Fibroblast of the aortic adventitia (primary cell): ENCODE measurements at regions not wholly inside any gene's neighbourhood (a gene's known extent, or its start where the extent isn't known, plus 50 kb on each side); places are given as distances from the start of the nearest gene placed in this dataset.

ENCODE experiments used
- DNase-seq: peaks from one replicate; pipeline ENCODE4 v3.0.0-alpha.2; 2010; ENCODE audit warnings: low read depth
- H3K4me3 ChIP-seq: 2 replicates; pipeline ENCODE4 v1.5.1; 2011; ENCODE audit warnings: low read depth, mild to moderate bottlenecking, control low read depth, low read length, moderate library complexity
- CTCF ChIP-seq: IDR thresholded peaks from 2 replicates; pipeline ENCODE4 v1.5.1; 2011; ENCODE audit warnings: mild to moderate bottlenecking, low read length, control low read depth, inconsistent platforms; ENCODE audit not compliant: insufficient read depth

- H3K4me3 ChIP-seq = no peak overlapping the region
- no peak for DNase-seq
- TF ChIP-seq CTCF = no peak
Measured at GRCh38 chr11:32161293-32161692, 70.4 kb downstream of the RCN1 start.

- H3K4me3 ChIP-seq = no peak overlapping the region
- no peak for TF ChIP-seq CTCF
Measured at GRCh38 chr11:32162351-32162750, 71.5 kb downstream of the RCN1 start.

DNA sequence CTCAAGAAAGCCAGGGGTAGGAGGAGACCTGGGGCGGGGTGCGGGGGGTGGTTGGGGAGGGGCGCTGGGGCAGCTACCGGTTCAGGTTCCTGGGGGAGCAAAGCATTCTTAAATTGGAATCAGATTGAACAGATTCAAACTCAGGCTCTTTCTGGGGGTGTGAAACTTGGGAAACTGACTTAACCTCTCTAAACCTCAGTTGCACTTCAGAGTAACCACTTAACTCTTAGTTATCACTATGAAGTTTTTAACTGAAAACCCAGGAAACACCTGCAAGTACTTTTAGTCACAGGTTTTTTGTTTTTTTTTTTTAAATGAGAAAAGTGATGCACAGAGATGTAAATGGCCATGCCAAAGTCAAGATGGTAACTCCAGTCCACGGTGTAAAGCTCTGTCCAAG lies 72.0 kb downstream of the RCN1 start:
- no peak for DNase-seq
- no peak for TF ChIP-seq CTCF
- H3K4me3 ChIP-seq = no peak overlapping the region

More at GRCh38 chr11:32162351-32162750, 71.5 kb downstream of the RCN1 start:
- no peak for DNase-seq

GRCh38 chr11:32163557-32163956 lies 72.7 kb downstream of the RCN1 start:
- H3K4me3 ChIP-seq = no peak overlapping the region
- DNase-seq = no peak
- TF ChIP-seq CTCF = no peak

DNA sequence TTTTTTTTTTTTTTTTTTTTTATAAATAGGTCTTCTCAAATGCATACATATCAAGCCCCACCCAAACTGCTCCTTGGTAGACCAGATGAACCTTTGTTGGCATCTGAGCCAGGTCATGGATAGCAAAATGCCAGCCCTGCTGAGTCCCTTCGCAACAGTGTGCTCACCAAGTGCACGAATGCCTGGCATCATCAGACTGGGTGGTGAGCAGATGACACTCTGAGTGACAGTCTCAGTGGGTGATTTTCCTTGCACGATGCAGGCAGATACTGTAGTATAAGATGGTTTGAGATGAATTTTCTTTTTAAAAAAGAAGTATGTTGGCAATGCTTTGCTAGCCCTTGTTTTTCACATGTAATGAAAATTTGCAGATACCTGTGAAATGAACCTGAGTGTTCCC lies 74.0 kb downstream of the RCN1 start:
- H3K4me3 ChIP-seq = no peak overlapping the region
- no peak for DNase-seq
- TF ChIP-seq CTCF = no peak

DNA sequence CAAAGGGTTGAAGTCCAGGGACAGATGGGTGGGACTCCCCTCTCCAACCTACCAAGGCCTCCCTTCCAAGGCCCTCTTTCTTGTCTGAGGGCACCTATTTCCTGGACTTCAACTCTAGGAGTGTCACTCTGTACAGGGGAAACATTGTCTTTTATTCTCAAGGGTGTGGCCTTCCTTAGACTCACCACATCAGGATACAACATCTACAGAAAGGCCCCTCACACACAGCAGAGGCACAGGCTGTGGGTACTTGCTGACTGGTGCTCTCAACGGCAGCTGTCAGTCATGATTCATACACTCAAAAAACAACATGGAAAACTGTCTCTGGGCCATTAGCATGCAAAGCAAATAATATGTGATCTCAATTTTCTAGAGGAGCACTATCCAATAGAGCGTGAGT lies 78.0 kb downstream of the RCN1 start:
- DNase-seq = no peak
- no peak for TF ChIP-seq CTCF

GRCh38 chr11:32171445-32171844 lies 80.6 kb downstream of the RCN1 start:
- H3K4me3 ChIP-seq = no peak overlapping the region
- no peak for TF ChIP-seq CTCF
- no peak for DNase-seq

More for the DNA sequence above, 78.0 kb downstream of the RCN1 start:
- H3K4me3 ChIP-seq = no peak overlapping the region
